ENCODE measurements at regions not wholly inside any gene's neighbourhood (a gene's known extent, or its start where the extent isn't known, plus 50 kb on each side); places are given as distances from the start of the nearest gene placed in this dataset.

DNA sequence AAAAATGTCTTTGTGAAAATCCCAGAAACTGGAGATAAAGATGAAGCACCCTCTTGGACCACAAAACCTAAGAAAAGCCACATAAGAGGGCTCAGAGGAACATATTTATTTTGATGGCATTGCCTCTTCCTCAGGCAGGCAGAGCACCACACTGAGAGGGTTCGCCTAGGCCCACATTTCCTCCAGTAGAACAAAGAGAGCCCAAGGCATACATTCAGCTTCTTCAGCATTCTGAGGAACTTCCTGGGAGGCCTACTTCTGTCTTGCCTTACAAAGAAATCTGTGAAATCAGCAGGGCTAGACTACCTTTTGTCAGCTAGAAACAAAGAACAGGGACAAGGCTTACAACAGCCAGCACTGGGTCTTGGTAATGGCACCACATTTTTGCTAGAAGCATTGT is 1325.3 kb downstream of the SI start:
- no peaks in the 10 kb centered on the region for H3K36me3 ChIP-seq (replicated peaks; ENCODE audit: insufficient read depth, low read depth)
- H4K20me1 ChIP-seq (ENCODE audit: insufficient read depth, poor library complexity, severe bottlenecking): no peaks in the 10 kb centered on the region
- no peaks in the 10 kb centered on the region for H3K27me3 ChIP-seq
- no peaks in the 10 kb centered on the region for H3K79me2 ChIP-seq
- H3K27ac ChIP-seq: no peak overlapping the region
- no peaks in the 10 kb centered on the region for H3K9me2 ChIP-seq (replicated peaks; ENCODE audit: insufficient read depth)
- no peaks in the 10 kb centered on the region for H3K9me3 ChIP-seq (ENCODE audit: low read depth)
- TF ChIP-seq CTCF (IDR thresholded peaks at IDR 0.05; ENCODE audit: poor library complexity) (no peak), EZH2phosphoT487 (IDR thresholded peaks at IDR 0.05; ENCODE audit: low read depth, severe bottlenecking, unreplicated experiment) (no peak), EZH2 (IDR thresholded peaks at IDR 0.05; ENCODE audit: borderline replicate concordance) (no peak)
- no peak overlapping the region for H3K4me3 ChIP-seq
- DNase-seq (ENCODE audit: low spot score): no peak
- H3K4me2 ChIP-seq: no peak overlapping the region
- no peaks in the 10 kb centered on the region for H3K4me1 ChIP-seq (ENCODE audit: insufficient read depth)
- WGBS (ENCODE audit: low lambda C conversion rate, missing lambda C conversion rate): 91% methylated on average over 1 of the region's 1 CpG
- H2AFZ ChIP-seq: no peak overlapping the region

DNA sequence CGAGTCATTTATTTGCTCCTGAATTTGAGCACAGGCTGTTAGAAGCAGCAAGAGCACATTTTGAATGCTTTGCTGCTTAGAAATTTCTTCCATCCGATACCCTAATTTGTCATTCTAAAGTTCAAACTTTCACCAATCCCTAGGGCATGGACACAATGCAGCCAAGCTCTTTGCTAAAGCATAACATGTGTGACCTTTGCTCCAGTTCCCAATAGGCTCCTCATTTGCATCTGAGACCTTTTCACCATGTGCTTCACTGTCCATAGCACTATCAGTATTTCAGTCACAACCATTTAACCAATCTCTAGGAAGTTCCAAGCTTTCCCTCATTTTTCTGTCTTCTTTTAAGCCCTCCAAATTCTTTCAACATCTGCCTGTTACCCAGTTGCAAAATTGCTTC is 1333.1 kb downstream of the SI start:
- Histone ChIP-seq H3K27me3 (no peaks in the 10 kb centered on the region), H4K20me1 (ENCODE audit: insufficient read depth, poor library complexity, severe bottlenecking) (no peaks in the 10 kb centered on the region), H3K9me2 (replicated peaks; ENCODE audit: insufficient read depth) (no peaks in the 10 kb centered on the region), H3K4me1 (ENCODE audit: insufficient read depth) (no peaks in the 10 kb centered on the region), H3K79me2 (no peaks in the 10 kb centered on the region), H3K4me2 (no peak overlapping the region), H3K9me3 (ENCODE audit: low read depth) (no peaks in the 10 kb centered on the region), H3K27ac (no peak overlapping the region), H3K4me3 (no peak overlapping the region), H3K36me3 (replicated peaks; ENCODE audit: insufficient read depth, low read depth) (no peaks in the 10 kb centered on the region), H2AFZ (no peak overlapping the region)
- WGBS (ENCODE audit: low lambda C conversion rate, missing lambda C conversion rate): 79% methylated on average over 2 of the region's 2 CpGs
- DNase-seq (ENCODE audit: low spot score): no peak
- no peak for TF ChIP-seq EZH2 (IDR thresholded peaks at IDR 0.05; ENCODE audit: borderline replicate concordance)
- TF ChIP-seq EZH2phosphoT487 (IDR thresholded peaks at IDR 0.05; ENCODE audit: low read depth, severe bottlenecking, unreplicated experiment): no peak
- TF ChIP-seq CTCF (IDR thresholded peaks at IDR 0.05; ENCODE audit: poor library complexity): no peak

- WGBS (ENCODE audit: low lambda C conversion rate, missing lambda C conversion rate): 65% methylated on average over 1 of the region's 1 CpG
- Histone ChIP-seq H3K4me1 (ENCODE audit: insufficient read depth) (no peaks in the 10 kb centered on the region), H4K20me1 (ENCODE audit: insufficient read depth, poor library complexity, severe bottlenecking) (no peaks in the 10 kb centered on the region), H3K27ac (no peak overlapping the region), H3K27me3 (no peaks in the 10 kb centered on the region), H3K9me2 (replicated peaks; ENCODE audit: insufficient read depth) (no peaks in the 10 kb centered on the region), H3K36me3 (replicated peaks; ENCODE audit: insufficient read depth, low read depth) (no peaks in the 10 kb centered on the region), H3K4me3 (no peak overlapping the region), H3K79me2 (no peaks in the 10 kb centered on the region), H2AFZ (no peak overlapping the region), H3K4me2 (no peak overlapping the region), H3K9me3 (ENCODE audit: low read depth) (no peaks in the 10 kb centered on the region)
- TF ChIP-seq EZH2phosphoT487 (IDR thresholded peaks at IDR 0.05; ENCODE audit: low read depth, severe bottlenecking, unreplicated experiment) (no peak), CTCF (IDR thresholded peaks at IDR 0.05; ENCODE audit: poor library complexity) (no peak), EZH2 (IDR thresholded peaks at IDR 0.05; ENCODE audit: borderline replicate concordance) (no peak)
- DNase-seq (ENCODE audit: low spot score): no peak
Observed at GRCh38 chr3:163735394-163735793, 1342.9 kb downstream of the SI start.

DNA sequence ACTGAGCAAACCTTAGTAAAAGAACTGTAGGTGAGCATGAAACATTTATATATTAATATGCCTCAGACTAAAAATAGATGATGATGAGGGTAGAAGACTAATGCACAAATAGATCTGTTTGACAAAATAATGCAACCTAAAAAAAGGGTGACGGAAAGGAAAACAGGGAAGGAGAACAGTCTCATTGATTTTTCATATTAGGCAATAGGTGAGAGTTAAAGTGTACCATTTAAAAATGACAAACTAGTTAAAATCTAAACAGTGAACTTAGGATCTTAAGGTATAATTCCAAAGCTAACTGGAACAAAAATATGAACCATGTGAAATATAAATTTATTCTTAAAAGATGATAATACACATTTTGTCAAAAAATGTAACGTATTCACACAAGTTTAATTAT is 1347.6 kb downstream of the SI start:
- H3K27ac ChIP-seq: no peak overlapping the region
- H3K9me3 ChIP-seq (ENCODE audit: low read depth): no peaks in the 10 kb centered on the region
- H3K27me3 ChIP-seq: no peaks in the 10 kb centered on the region
- WGBS (ENCODE audit: low lambda C conversion rate, missing lambda C conversion rate): 77% methylated on average over 2 of the region's 2 CpGs
- no peak overlapping the region for H3K4me2 ChIP-seq
- H3K36me3 ChIP-seq (replicated peaks; ENCODE audit: insufficient read depth, low read depth): no peaks in the 10 kb centered on the region
- H4K20me1 ChIP-seq (ENCODE audit: insufficient read depth, poor library complexity, severe bottlenecking): no peaks in the 10 kb centered on the region
- H3K9me2 ChIP-seq (replicated peaks; ENCODE audit: insufficient read depth): no peaks in the 10 kb centered on the region
- no peak overlapping the region for H3K4me3 ChIP-seq
- H3K79me2 ChIP-seq: no peaks in the 10 kb centered on the region
- no peak overlapping the region for H2AFZ ChIP-seq
- TF ChIP-seq CTCF (IDR thresholded peaks at IDR 0.05; ENCODE audit: poor library complexity): no peak
- TF ChIP-seq EZH2 (IDR thresholded peaks at IDR 0.05; ENCODE audit: borderline replicate concordance): no peak
- TF ChIP-seq EZH2phosphoT487 (IDR thresholded peaks at IDR 0.05; ENCODE audit: low read depth, severe bottlenecking, unreplicated experiment): no peak
- DNase-seq (ENCODE audit: low spot score): no peak
- no peaks in the 10 kb centered on the region for H3K4me1 ChIP-seq (ENCODE audit: insufficient read depth)

Data from hepatocyte (in vitro differentiated cells).